ENCODE measurements at regions not wholly inside any gene's neighbourhood (a gene's known extent, or its start where the extent isn't known, plus 50 kb on each side); places are given as distances from the start of the nearest gene placed in this dataset.

- TF ChIP-seq FOXP2 (optimal IDR thresholded peaks at IDR 0.05; ENCODE audit: control extremely low read depth, extremely low read length, insufficient read depth) (no peak), POLR2AphosphoS5 (IDR thresholded peaks at IDR 0.05; ENCODE audit: borderline replicate concordance, low read depth, low read length) (no peak), EZH2 (IDR thresholded peaks at IDR 0.05) (no peak)
- H3K4me3 ChIP-seq: no peak overlapping the region
- no peaks in the 10 kb centered on the region for H3K9me3 ChIP-seq (ENCODE audit: low read depth, low read length)
Measured at GRCh38 chr13:108448891-108449290, 179.4 kb downstream of the TNFSF13B start.

GRCh38 chr13:108451121-108451520 is 178.3 kb upstream of the MYO16 start:
- no peak for DNase-seq (ENCODE audit: low read depth, low spot score)
- no peak overlapping the region for H3K9ac ChIP-seq (ENCODE audit: insufficient read length)
- no peak for TF ChIP-seq FOXP2 (optimal IDR thresholded peaks at IDR 0.05; ENCODE audit: control extremely low read depth, extremely low read length, insufficient read depth)
- H3K9me3 ChIP-seq (ENCODE audit: low read depth, low read length): no peaks in the 10 kb centered on the region
- no peak overlapping the region for H3K4me3 ChIP-seq
- no peak overlapping the region for H3K27ac ChIP-seq
- no peaks in the 10 kb centered on the region for H3K36me3 ChIP-seq (ENCODE audit: insufficient read depth, low read length)

More at GRCh38 chr13:108448891-108449290, 179.4 kb downstream of the TNFSF13B start:
- Histone ChIP-seq H3K9ac (ENCODE audit: insufficient read length) (no peak overlapping the region), H3K27ac (no peak overlapping the region), H3K36me3 (ENCODE audit: insufficient read depth, low read length) (no peaks in the 10 kb centered on the region)
- no peak for DNase-seq (ENCODE audit: low read depth, low spot score)

DNA sequence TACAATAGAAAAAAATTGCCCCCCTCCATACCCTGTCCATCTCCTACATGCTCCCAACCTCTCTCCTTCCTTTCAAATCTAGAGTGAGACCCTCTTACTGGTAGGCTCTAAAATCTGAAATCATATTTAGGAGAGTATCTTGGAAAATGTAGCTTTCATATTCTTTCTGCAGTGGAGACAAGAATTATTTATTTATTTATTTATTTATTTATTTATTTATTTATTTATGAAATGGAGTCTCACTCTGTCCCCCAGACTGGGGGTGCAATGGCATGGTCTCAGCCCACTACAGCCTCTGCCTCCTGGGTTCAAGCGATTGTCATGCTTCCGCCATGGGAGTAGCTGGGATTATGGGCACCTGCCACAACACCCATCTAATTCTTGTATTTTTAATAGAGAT is 174.1 kb upstream of the MYO16 start:
- no peak for DNase-seq (ENCODE audit: low read depth, low spot score)
- no peak for TF ChIP-seq EZH2 (IDR thresholded peaks at IDR 0.05)
- TF ChIP-seq POLR2AphosphoS5 (IDR thresholded peaks at IDR 0.05; ENCODE audit: borderline replicate concordance, low read depth, low read length): no peak
- no peak for TF ChIP-seq FOXP2 (optimal IDR thresholded peaks at IDR 0.05; ENCODE audit: control extremely low read depth, extremely low read length, insufficient read depth)
- no peaks in the 10 kb centered on the region for H3K9me3 ChIP-seq (ENCODE audit: low read depth, low read length)
- H3K4me3 ChIP-seq: no peak overlapping the region
- no peaks in the 10 kb centered on the region for H3K36me3 ChIP-seq (ENCODE audit: insufficient read depth, low read length)
- H3K9ac ChIP-seq (ENCODE audit: insufficient read length): no peak overlapping the region
- H3K27ac ChIP-seq: no peak overlapping the region

- TF ChIP-seq FOXP2 (optimal IDR thresholded peaks at IDR 0.05; ENCODE audit: control extremely low read depth, extremely low read length, insufficient read depth) (no peak), POLR2AphosphoS5 (IDR thresholded peaks at IDR 0.05; ENCODE audit: borderline replicate concordance, low read depth, low read length) (no peak), EZH2 (IDR thresholded peaks at IDR 0.05) (no peak)
- Histone ChIP-seq H3K36me3 (ENCODE audit: insufficient read depth, low read length) (no peaks in the 10 kb centered on the region), H3K27ac (no peak overlapping the region), H3K9ac (ENCODE audit: insufficient read length) (no peak overlapping the region), H3K9me3 (ENCODE audit: low read depth, low read length) (no peaks in the 10 kb centered on the region), H3K4me3 (no peak overlapping the region)
- no peak for DNase-seq (ENCODE audit: low read depth, low spot score)
Measured at GRCh38 chr13:108460043-108460442, 169.4 kb upstream of the MYO16 start.

DNA sequence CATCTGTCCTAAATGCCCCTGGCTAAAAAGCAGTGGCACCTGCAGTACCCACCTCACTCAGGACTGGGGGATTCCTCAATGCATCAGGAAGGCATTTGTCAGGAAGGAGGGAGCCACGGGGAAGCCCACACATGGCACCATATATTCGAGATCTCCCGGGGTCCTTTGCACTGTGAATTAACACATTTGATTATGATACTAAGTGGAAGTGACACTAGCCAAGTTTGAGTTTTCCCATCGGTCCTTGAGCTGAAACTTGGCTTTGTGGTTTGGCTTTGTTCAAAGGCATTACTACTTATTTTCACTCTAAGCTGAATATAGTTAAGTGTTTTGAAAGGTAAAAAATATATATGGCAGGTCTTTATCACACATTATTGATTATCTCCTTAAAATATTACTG is 168.7 kb upstream of the MYO16 start:
- Histone ChIP-seq H3K4me3 (no peak overlapping the region), H3K9ac (ENCODE audit: insufficient read length) (no peak overlapping the region), H3K27ac (no peak overlapping the region), H3K9me3 (ENCODE audit: low read depth, low read length) (no peaks in the 10 kb centered on the region), H3K36me3 (ENCODE audit: insufficient read depth, low read length) (no peaks in the 10 kb centered on the region)
- DNase-seq (ENCODE audit: low read depth, low spot score): no peak
- TF ChIP-seq POLR2AphosphoS5 (IDR thresholded peaks at IDR 0.05; ENCODE audit: borderline replicate concordance, low read depth, low read length) (no peak), EZH2 (IDR thresholded peaks at IDR 0.05) (no peak), FOXP2 (optimal IDR thresholded peaks at IDR 0.05; ENCODE audit: control extremely low read depth, extremely low read length, insufficient read depth) (no peak)

GRCh38 chr13:108463340-108463739 is 166.1 kb upstream of the MYO16 start:
- TF ChIP-seq EZH2 (IDR thresholded peaks at IDR 0.05): no peak
- Histone ChIP-seq H3K4me3 (no peak overlapping the region), H3K9me3 (ENCODE audit: low read depth, low read length) (no peaks in the 10 kb centered on the region), H3K36me3 (ENCODE audit: insufficient read depth, low read length) (no peaks in the 10 kb centered on the region), H3K27ac (no peak overlapping the region), H3K9ac (ENCODE audit: insufficient read length) (no peak overlapping the region)
- DNase-seq (ENCODE audit: low read depth, low spot score): no peak

- no peak for DNase-seq (ENCODE audit: low read depth, low spot score)
- H3K9ac ChIP-seq (ENCODE audit: insufficient read length): no peak overlapping the region
- no peaks in the 10 kb centered on the region for H3K36me3 ChIP-seq (ENCODE audit: insufficient read depth, low read length)
- H3K27ac ChIP-seq: no peak overlapping the region
- no peaks in the 10 kb centered on the region for H3K9me3 ChIP-seq (ENCODE audit: low read depth, low read length)
- H3K4me3 ChIP-seq: no peak overlapping the region
- TF ChIP-seq POLR2AphosphoS5 (IDR thresholded peaks at IDR 0.05; ENCODE audit: borderline replicate concordance, low read depth, low read length): no peak
- TF ChIP-seq FOXP2 (optimal IDR thresholded peaks at IDR 0.05; ENCODE audit: control extremely low read depth, extremely low read length, insufficient read depth): no peak
- no peak for TF ChIP-seq EZH2 (IDR thresholded peaks at IDR 0.05)
Measured at GRCh38 chr13:108470921-108471320, 158.5 kb upstream of the MYO16 start.

- TF ChIP-seq FOXP2 (optimal IDR thresholded peaks at IDR 0.05; ENCODE audit: control extremely low read depth, extremely low read length, insufficient read depth) (no peak), POLR2AphosphoS5 (IDR thresholded peaks at IDR 0.05; ENCODE audit: borderline replicate concordance, low read depth, low read length) (no peak), EZH2 (IDR thresholded peaks at IDR 0.05) (no peak)
- no peak overlapping the region for H3K4me3 ChIP-seq
- no peaks in the 10 kb centered on the region for H3K9me3 ChIP-seq (ENCODE audit: low read depth, low read length)
- H3K36me3 ChIP-seq (ENCODE audit: insufficient read depth, low read length): no peaks in the 10 kb centered on the region
- H3K9ac ChIP-seq (ENCODE audit: insufficient read length): no peak overlapping the region
- H3K27ac ChIP-seq: no peak overlapping the region
- DNase-seq (ENCODE audit: low read depth, low spot score): no peak
Measured at GRCh38 chr13:108475181-108475580, 154.2 kb upstream of the MYO16 start.

- DNase-seq (ENCODE audit: low read depth, low spot score): no peak
- Histone ChIP-seq H3K27ac (no peak overlapping the region), H3K9ac (ENCODE audit: insufficient read length) (no peak overlapping the region), H3K36me3 (ENCODE audit: insufficient read depth, low read length) (no peaks in the 10 kb centered on the region), H3K4me3 (no peak overlapping the region), H3K9me3 (ENCODE audit: low read depth, low read length) (no peaks in the 10 kb centered on the region)
- no peak for TF ChIP-seq FOXP2 (optimal IDR thresholded peaks at IDR 0.05; ENCODE audit: control extremely low read depth, extremely low read length, insufficient read depth)
Measured at GRCh38 chr13:108477376-108477775, 152.0 kb upstream of the MYO16 start.

Data from SK-N-MC (cell line).